GM12891 (cell line): ENCODE measurements at regions not wholly inside any gene's neighbourhood (a gene's known extent, or its start where the extent isn't known, plus 50 kb on each side); places are given as distances from the start of the nearest gene placed in this dataset.

Source experiments
- PAX5 ChIP-seq: IDR thresholded peaks from 2 replicates; pipeline ENCODE4 v1.6.1; 2011; ENCODE audit warnings: low read length, moderate library complexity, mild to moderate bottlenecking; ENCODE audit not compliant: insufficient read depth, severe bottlenecking
- POLR2A ChIP-seq: IDR thresholded peaks from 2 replicates; pipeline ENCODE4 v1.6.1; 2011; ENCODE audit warnings: low read depth, low read length, control low read depth
- POLR2AphosphoS5 ChIP-seq: IDR thresholded peaks from 2 replicates; pipeline ENCODE4 v1.6.1; 2011; ENCODE audit warnings: low read depth, low read length, control low read depth
- POU2F2 ChIP-seq: IDR thresholded peaks from 2 replicates; pipeline ENCODE4 v1.6.1; 2011; ENCODE audit warnings: low read depth, mild to moderate bottlenecking, control low read depth, low read length, moderate library complexity
- TAF1 ChIP-seq: IDR thresholded peaks from 2 replicates; pipeline ENCODE4 v1.6.1; 2011; ENCODE audit warnings: low read depth, low read length, control low read depth

GRCh38 chr3:68207327-68207726 lies 552.9 kb upstream of the SUCLG2 start:
- TF ChIP-seq POLR2A (no peak), POLR2AphosphoS5 (no peak), TAF1 (no peak), PAX5 (no peak), POU2F2 (no peak)
